Upper lobe of left lung (tissue), 4 donors: ENCODE measurements at regions not wholly inside any gene's neighbourhood (a gene's known extent, or its start where the extent isn't known, plus 50 kb on each side); places are given as distances from the start of the nearest gene placed in this dataset.
"Not testable (repeated sequence)": the region's sequence is repeated elsewhere in the genome, so short reads cannot be mapped to it uniquely, and the experiment has no call there.

ENCODE experiments used
- CTCF ChIP-seq, 6 experiments: fragments of 450-650 bp in 4 of 6; fragments of 200-600 bp in 2 of 6; sonication (generic) in 2 of 6; IDR thresholded peaks; one replicate each; pipeline ENCODE4 v1.5.1; 2016 to 2019; ENCODE audit warnings: antibody characterized with exemption in 6 of 6
- POLR2A ChIP-seq, 4 donors: fragments of 450-650 bp; IDR thresholded peaks; one replicate each; pipeline ENCODE4 v1.5.1; 2016 to 2017; ENCODE audit warnings: antibody characterized with exemption in 4 of 4, mild to moderate bottlenecking in 2 of 4
- POLR2AphosphoS5 ChIP-seq, 2 donors: sonication (generic); formaldehyde crosslinking; IDR thresholded peaks; one replicate each; pipeline ENCODE4 v1.5.1; 2017; ENCODE audit warnings: antibody characterized with exemption in 2 of 2

GRCh38 chr1:4258146-4258777 lies 358.2 kb upstream of the C1orf174 start:
- TF ChIP-seq CTCF, POLR2AphosphoS5, POLR2A (IDR thresholded peaks at IDR 0.05): not testable (repeated sequence)
